Astrocyte (in vitro differentiated cells and primary cell): ENCODE measurements at regions not wholly inside any gene's neighbourhood (a gene's known extent, or its start where the extent isn't known, plus 50 kb on each side); places are given as distances from the start of the nearest gene placed in this dataset.
"Not testable (repeated sequence)": the region's sequence is repeated elsewhere in the genome, so short reads cannot be mapped to it uniquely, and the experiment has no call there.

ENCODE experiments used
- DNase-seq: peaks from one replicate; pipeline ENCODE4 v3.0.0-alpha.2; 2010; ENCODE audit warnings: low read depth
- FAIRE-seq: peaks from 2 replicates; lab custom pipeline; 2011; peaks lifted over from hg19 to GRCh38; lab: Jason Lieb, UNC
- H2AFZ ChIP-seq: 2 replicates; pipeline ENCODE4 v1.6.0; 2012; ENCODE audit warnings: low read depth, low read length, inconsistent platforms
- H3K27ac ChIP-seq: 2 replicates; pipeline ENCODE4 v1.5.1; 2011; ENCODE audit warnings: low read depth, low read length, inconsistent platforms
- H3K27me3 ChIP-seq: 2 replicates; pipeline ENCODE4 v1.6.0; 2011; ENCODE audit warnings: low read length, inconsistent platforms; ENCODE audit not compliant: insufficient read depth
- H3K36me3 ChIP-seq: 2 replicates; pipeline ENCODE4 v1.5.1; 2011; ENCODE audit warnings: low read length, inconsistent platforms; ENCODE audit not compliant: insufficient read depth
- H3K4me1 ChIP-seq: 2 replicates; pipeline ENCODE4 v1.5.1; 2011; ENCODE audit warnings: low read length, inconsistent platforms; ENCODE audit not compliant: insufficient read depth
- H3K4me2 ChIP-seq: 2 replicates; pipeline ENCODE4 v1.6.0; 2012; ENCODE audit warnings: low read length, inconsistent platforms
- H3K4me3 ChIP-seq: 2 replicates; pipeline ENCODE4 v1.5.1; 2011; ENCODE audit warnings: low read depth, mild to moderate bottlenecking, low read length, inconsistent platforms; ENCODE audit not compliant: insufficient read depth
- H3K79me2 ChIP-seq: 2 replicates; pipeline ENCODE4 v1.6.0; 2012; ENCODE audit warnings: mild to moderate bottlenecking, low read length, inconsistent platforms; ENCODE audit not compliant: insufficient read depth
- H3K9ac ChIP-seq: 2 replicates; pipeline ENCODE4 v1.6.0; 2012; ENCODE audit warnings: mild to moderate bottlenecking, low read length, inconsistent platforms
- H3K9me3 ChIP-seq: 2 replicates; pipeline ENCODE4 v1.5.1; 2012; ENCODE audit warnings: low read depth, mild to moderate bottlenecking, low read length, inconsistent platforms; ENCODE audit not compliant: insufficient read depth
- H4K20me1 ChIP-seq: 2 replicates; pipeline ENCODE4 v1.6.0; 2012; ENCODE audit warnings: low read length, inconsistent platforms; ENCODE audit not compliant: insufficient read depth
- H3K27ac Mint-ChIP-seq: one replicate; pipeline ENCODE4 v1.8.0; 2021; ENCODE audit warnings: mild to moderate bottlenecking, mixed read lengths; ENCODE audit not compliant: unreplicated experiment
- H3K27me3 Mint-ChIP-seq: one replicate; pipeline ENCODE4 v1.8.0; 2021; ENCODE audit warnings: low read depth, mixed read lengths; ENCODE audit not compliant: unreplicated experiment
- H3K36me3 Mint-ChIP-seq: one replicate; pipeline ENCODE4 v1.8.0; 2021; ENCODE audit warnings: low read depth, mixed read lengths; ENCODE audit not compliant: unreplicated experiment
- H3K4me1 Mint-ChIP-seq: one replicate; pipeline ENCODE4 v1.8.0; 2021; ENCODE audit warnings: low read depth, mixed read lengths; ENCODE audit not compliant: unreplicated experiment
- H3K4me3 Mint-ChIP-seq: one replicate; pipeline ENCODE4 v1.8.0; 2021; ENCODE audit warnings: mild to moderate bottlenecking, moderate library complexity, mixed read lengths; ENCODE audit not compliant: unreplicated experiment
- H3K9me3 Mint-ChIP-seq: one replicate; pipeline ENCODE4 v1.8.0; 2021; ENCODE audit warnings: mild to moderate bottlenecking, mixed read lengths; ENCODE audit not compliant: unreplicated experiment
- CTCF ChIP-seq: IDR thresholded peaks from 2 replicates; pipeline ENCODE4 v1.5.1; 2011; ENCODE audit warnings: low read depth, mild to moderate bottlenecking, inconsistent platforms, low read length, moderate library complexity; ENCODE audit not compliant: insufficient read depth
- EZH2 ChIP-seq: IDR thresholded peaks from 2 replicates; pipeline ENCODE4 v1.6.1; 2012; ENCODE audit warnings: mild to moderate bottlenecking, low read length, inconsistent platforms; ENCODE audit not compliant: insufficient read depth

GRCh38 chr9:24986331-24986730 lies 440.6 kb upstream of the IZUMO3 start:
- Mint-ChIP-seq H3K36me3 (no peaks in the 10 kb centered on the region), H3K27ac (no peak overlapping the region), H3K27me3 (no peaks in the 10 kb centered on the region), H3K4me1 (no peaks in the 10 kb centered on the region), H3K4me3 (no peak overlapping the region), H3K9me3 (no peaks in the 10 kb centered on the region)
- Histone ChIP-seq H3K27ac (no peak overlapping the region), H3K9ac (no peak overlapping the region), H3K27me3 (no peaks in the 10 kb centered on the region), H3K4me3 (no peak overlapping the region), H3K4me2 (no peak overlapping the region), H2AFZ (no peak overlapping the region), H3K4me1 (no peaks in the 10 kb centered on the region), H3K9me3 (no peaks in the 10 kb centered on the region), H3K79me2 (no peaks in the 10 kb centered on the region), H4K20me1 (no peaks in the 10 kb centered on the region), H3K36me3 (no peaks in the 10 kb centered on the region)
- FAIRE-seq (no peak), DNase-seq (no peak)
- TF ChIP-seq CTCF = no peak
- TF ChIP-seq EZH2 = no peak

- not testable (repeated sequence) for DNase-seq, FAIRE-seq, H3K4me3 Mint-ChIP-seq, H3K4me1 ChIP-seq, H3K27me3 ChIP-seq, H3K4me2 ChIP-seq, H3K4me3 ChIP-seq, H3K79me2 ChIP-seq, H3K9ac ChIP-seq, H3K36me3 ChIP-seq, H3K4me1 Mint-ChIP-seq, H2AFZ ChIP-seq, H3K9me3 Mint-ChIP-seq, H3K27me3 Mint-ChIP-seq, H3K27ac ChIP-seq, H4K20me1 ChIP-seq, H3K27ac Mint-ChIP-seq, H3K36me3 Mint-ChIP-seq, H3K9me3 ChIP-seq
Observed at GRCh38 chr9:24970780-24971179, 425.1 kb upstream of the IZUMO3 start.

GRCh38 chr9:24961762-24962161 lies 416.1 kb upstream of the IZUMO3 start:
- Histone ChIP-seq H3K79me2 (no peaks in the 10 kb centered on the region), H3K4me3 (no peak overlapping the region), H3K9ac (no peak overlapping the region), H3K36me3 (no peaks in the 10 kb centered on the region), H3K9me3 (no peaks in the 10 kb centered on the region), H3K4me1 (no peaks in the 10 kb centered on the region), H3K27ac (no peak overlapping the region), H3K4me2 (no peak overlapping the region), H3K27me3 (no peaks in the 10 kb centered on the region), H2AFZ (no peak overlapping the region), H4K20me1 (no peaks in the 10 kb centered on the region)
- Mint-ChIP-seq H3K4me3 (no peak overlapping the region), H3K27me3 (no peaks in the 10 kb centered on the region), H3K9me3 (no peaks in the 10 kb centered on the region), H3K4me1 (no peaks in the 10 kb centered on the region), H3K27ac (no peak overlapping the region), H3K36me3 (no peaks in the 10 kb centered on the region)
- no peak for FAIRE-seq
- TF ChIP-seq CTCF (no peak), EZH2 (no peak)
- no peak for DNase-seq
